H9 (cell line): ENCODE measurements at regions not wholly inside any gene's neighbourhood (a gene's known extent, or its start where the extent isn't known, plus 50 kb on each side); places are given as distances from the start of the nearest gene placed in this dataset.

Experiments used
- DNase-seq: peaks from one replicate; pipeline ENCODE4 v3.0.0-alpha.2; 2017
- H2AFZ ChIP-seq: one replicate; pipeline ENCODE4 v1.6.1; 2013; ENCODE audit warnings: mild to moderate bottlenecking, low read length, control low read depth, moderate library complexity
- H2AK5ac ChIP-seq: 2 replicates; pipeline ENCODE4 v1.6.1; 2013; ENCODE audit warnings: low read length, control low read depth, mixed read lengths; ENCODE audit not compliant: insufficient read length
- H2BK120ac ChIP-seq: one replicate; pipeline ENCODE4 v1.6.1; 2013; ENCODE audit warnings: low read depth, mild to moderate bottlenecking, low read length, control low read depth, inconsistent platforms; ENCODE audit not compliant: poor library complexity, severe bottlenecking
- H2BK12ac ChIP-seq: 2 replicates; pipeline ENCODE4 v1.6.1; 2013; ENCODE audit warnings: low read length, control low read depth, mixed read lengths, low read depth; ENCODE audit not compliant: insufficient read length
- H2BK15ac ChIP-seq: 2 replicates; pipeline ENCODE4 v1.6.1; 2013; ENCODE audit warnings: low read depth, low read length, control low read depth
- H2BK20ac ChIP-seq: one replicate; pipeline ENCODE4 v1.6.1; 2013; ENCODE audit warnings: low read depth, mild to moderate bottlenecking, low read length, control low read depth, inconsistent platforms; ENCODE audit not compliant: poor library complexity, severe bottlenecking
- H2BK5ac ChIP-seq: 2 replicates; pipeline ENCODE4 v1.6.1; 2013; ENCODE audit warnings: low read length, control low read depth, mixed read lengths; ENCODE audit not compliant: insufficient read length
- H3K14ac ChIP-seq: 2 replicates; pipeline ENCODE4 v1.6.1; 2013; ENCODE audit warnings: low read length, control low read depth; ENCODE audit not compliant: insufficient read depth
- H3K18ac ChIP-seq: 2 replicates; pipeline ENCODE4 v1.6.1; 2013; ENCODE audit warnings: low read depth, mild to moderate bottlenecking, mixed read lengths, low read length, control low read depth; ENCODE audit not compliant: insufficient read length
- H3K23ac ChIP-seq: 2 replicates; pipeline ENCODE4 v1.6.1; 2013; ENCODE audit warnings: low read length, control low read depth, mixed read lengths, low read depth; ENCODE audit not compliant: insufficient read length
- H3K23me2 ChIP-seq: 2 replicates; pipeline ENCODE4 v1.6.1; 2013; ENCODE audit warnings: low read depth, mild to moderate bottlenecking, mixed read lengths, low read length, control low read depth; ENCODE audit not compliant: insufficient read length, poor library complexity, severe bottlenecking
- H3K27ac ChIP-seq: 2 replicates; pipeline ENCODE4 v1.5.1; 2013; ENCODE audit warnings: low read length, control low read depth, mixed read lengths, low read depth; ENCODE audit not compliant: insufficient read length
- H3K27me3 ChIP-seq: 2 replicates; pipeline ENCODE4 v1.6.1; 2013; ENCODE audit warnings: low read length, control low read depth, inconsistent platforms; ENCODE audit not compliant: insufficient read depth
- H3K4ac ChIP-seq: 2 replicates; pipeline ENCODE4 v1.6.1; 2013; ENCODE audit warnings: low read depth, mild to moderate bottlenecking, control low read depth, inconsistent platforms, low read length, moderate library complexity
- H3K4me1 ChIP-seq: 2 replicates; pipeline ENCODE4 v1.6.1; 2013; ENCODE audit warnings: low read length, control low read depth, inconsistent platforms; ENCODE audit not compliant: insufficient read depth
- H3K4me2 ChIP-seq: 2 replicates; pipeline ENCODE4 v1.6.1; 2013; ENCODE audit warnings: low read length, control low read depth, mixed read lengths; ENCODE audit not compliant: insufficient read length, insufficient read depth
- H3K56ac ChIP-seq: 2 replicates; pipeline ENCODE4 v1.6.1; 2013; ENCODE audit warnings: low read depth, mild to moderate bottlenecking, mixed read lengths, low read length, control low read depth; ENCODE audit not compliant: insufficient read length
- H3K79me1 ChIP-seq: 2 replicates; pipeline ENCODE4 v1.6.1; 2013; ENCODE audit warnings: low read depth, mild to moderate bottlenecking, moderate library complexity, low read length, control low read depth, inconsistent platforms; ENCODE audit not compliant: insufficient read depth, poor library complexity, severe bottlenecking
- H3K79me2 ChIP-seq: 2 replicates; pipeline ENCODE4 v1.6.1; 2013; ENCODE audit warnings: low read length, control low read depth, inconsistent platforms; ENCODE audit not compliant: insufficient read depth
- H3K9ac ChIP-seq: 2 replicates; pipeline ENCODE4 v1.6.1; 2013; ENCODE audit warnings: low read length, control low read depth, mixed read lengths; ENCODE audit not compliant: insufficient read length; ENCODE audit errors: extremely low read depth
- H3K9me3 ChIP-seq: one replicate; pipeline ENCODE4 v1.6.1; 2013; ENCODE audit warnings: low read depth, low read length, inconsistent platforms; ENCODE audit not compliant: control insufficient read depth
- H3T11ph ChIP-seq: one replicate; pipeline ENCODE4 v1.6.1; 2013; ENCODE audit warnings: mild to moderate bottlenecking, low read length, control low read depth, inconsistent platforms
- H4K20me1 ChIP-seq: one replicate; pipeline ENCODE4 v1.6.1; 2013; ENCODE audit not compliant: control insufficient read depth, insufficient read length, insufficient read depth
- H4K5ac ChIP-seq: 2 replicates; pipeline ENCODE4 v1.6.1; 2013; ENCODE audit warnings: low read depth, mild to moderate bottlenecking, mixed read lengths, low read length, control low read depth; ENCODE audit not compliant: insufficient read length
- H4K8ac ChIP-seq: replicated peaks from 2 replicates; pipeline ENCODE4 v1.6.1; 2013; ENCODE audit warnings: low read length, control low read depth, mixed read lengths, low read depth; ENCODE audit not compliant: insufficient read length
- H4K91ac ChIP-seq: 2 replicates; pipeline ENCODE4 v1.6.1; 2013; ENCODE audit warnings: low read depth, mild to moderate bottlenecking, moderate library complexity, mixed read lengths, low read length, control low read depth; ENCODE audit not compliant: insufficient read length
- H3K27ac Mint-ChIP-seq, 3 experiments: 2 replicates in 2 of 3; 3 replicates in 1 of 3; pipeline ENCODE4 v1.8.0; 2020 to 2021; ENCODE audit warnings: mixed read lengths in 3 of 3, mild to moderate bottlenecking in 1 of 3, moderate library complexity in 1 of 3
- H3K27me3 Mint-ChIP-seq: 2 replicates; pipeline ENCODE4 v1.8.0; 2021; ENCODE audit warnings: low read depth, mild to moderate bottlenecking, moderate library complexity, mixed read lengths
- H3K36me3 Mint-ChIP-seq, 3 experiments: 2 replicates in 2 of 3; 3 replicates in 1 of 3; pipeline ENCODE4 v1.8.0; 2020 to 2021; ENCODE audit warnings: low read depth in 3 of 3, mixed read lengths in 3 of 3; ENCODE audit not compliant: insufficient read depth in 1 of 3
- H3K4me1 Mint-ChIP-seq, 2 experiments: 2 replicates each; pipeline ENCODE4 v1.8.0; 2020; ENCODE audit warnings: mixed read lengths in 2 of 2
- H3K4me3 Mint-ChIP-seq, 2 experiments: 2 replicates in 1 of 2; 3 replicates in 1 of 2; pipeline ENCODE4 v1.8.0; 2020 to 2021; ENCODE audit warnings: mild to moderate bottlenecking in 2 of 2, mixed read lengths in 2 of 2, moderate library complexity in 1 of 2
- H3K9me3 Mint-ChIP-seq, 2 experiments: 2 replicates in 1 of 2; 3 replicates in 1 of 2; pipeline ENCODE4 v1.8.0; 2020; ENCODE audit warnings: mild to moderate bottlenecking in 2 of 2, mixed read lengths in 2 of 2, moderate library complexity in 1 of 2
- WGBS: extraction: QIAGEN DNeasy Blood & Tissue Kit; methylation state at CpG from one replicate; pipeline ENCODE4 v1.1.7; 2013; ENCODE audit warnings: missing lambda C conversion rate, low lambda C conversion rate, mixed read lengths; ENCODE audit not compliant: insufficient read length; ENCODE audit errors: extremely low coverage; 5-methylcytosine and 5-hydroxymethylcytosine counted together
- TF ChIP-seq, protein P1 (sequence below): fragments of 200-600 bp; sonication (generic); conservative IDR thresholded peaks from 3 replicates; pipeline ENCODE4 v1.8.0; 2021; ENCODE audit warnings: antibody characterized with exemption, mild to moderate bottlenecking

DNA sequence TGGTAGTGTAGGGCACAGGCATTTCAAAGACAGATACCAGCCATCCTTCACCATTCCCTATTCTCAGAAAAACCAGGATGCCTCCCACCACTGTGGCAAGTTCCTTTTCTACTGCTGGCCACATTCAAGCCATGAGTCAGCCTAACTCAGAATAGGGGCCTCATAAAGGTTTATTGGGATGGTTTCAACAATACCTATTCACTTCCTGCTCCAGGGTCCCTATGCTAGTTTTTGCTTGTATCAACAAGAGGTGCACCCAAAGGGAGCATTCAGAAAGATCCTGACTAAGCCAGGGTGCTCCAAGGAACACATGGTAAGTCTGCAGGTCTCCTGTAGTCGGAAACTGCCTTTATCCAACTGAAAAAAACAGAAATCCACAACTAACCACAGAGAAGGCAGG is 76.9 kb upstream of the EGR2 start:
- no peak overlapping the region for H3K18ac ChIP-seq
- H3K4me2 ChIP-seq = no peak overlapping the region
- H3K79me1 ChIP-seq = no peaks in the 10 kb centered on the region
- no peaks in the 10 kb centered on the region for H3K9me3 Mint-ChIP-seq
- H4K91ac ChIP-seq = no peak overlapping the region
- H2BK120ac ChIP-seq = no peak overlapping the region
- H4K8ac ChIP-seq = no peak overlapping the region
- H3K4me1 Mint-ChIP-seq = peaks cover 10 to 12% of the 10 kb centered on the region in 2 experiments
- no peak overlapping the region for H3K9ac ChIP-seq
- no peak overlapping the region for H2BK15ac ChIP-seq
- DNase-seq = no peak
- no peak overlapping the region for H2BK20ac ChIP-seq
- no peak overlapping the region for H3K27ac Mint-ChIP-seq
- H3K27ac ChIP-seq = no peak overlapping the region
- no peaks in the 10 kb centered on the region for H4K20me1 ChIP-seq
- H3K4me1 ChIP-seq = no peaks in the 10 kb centered on the region
- no peak overlapping the region for H2AK5ac ChIP-seq
- no peak overlapping the region for H2BK5ac ChIP-seq
- H3K9me3 ChIP-seq = no peaks in the 10 kb centered on the region
- TF ChIP-seq, protein P1, sequence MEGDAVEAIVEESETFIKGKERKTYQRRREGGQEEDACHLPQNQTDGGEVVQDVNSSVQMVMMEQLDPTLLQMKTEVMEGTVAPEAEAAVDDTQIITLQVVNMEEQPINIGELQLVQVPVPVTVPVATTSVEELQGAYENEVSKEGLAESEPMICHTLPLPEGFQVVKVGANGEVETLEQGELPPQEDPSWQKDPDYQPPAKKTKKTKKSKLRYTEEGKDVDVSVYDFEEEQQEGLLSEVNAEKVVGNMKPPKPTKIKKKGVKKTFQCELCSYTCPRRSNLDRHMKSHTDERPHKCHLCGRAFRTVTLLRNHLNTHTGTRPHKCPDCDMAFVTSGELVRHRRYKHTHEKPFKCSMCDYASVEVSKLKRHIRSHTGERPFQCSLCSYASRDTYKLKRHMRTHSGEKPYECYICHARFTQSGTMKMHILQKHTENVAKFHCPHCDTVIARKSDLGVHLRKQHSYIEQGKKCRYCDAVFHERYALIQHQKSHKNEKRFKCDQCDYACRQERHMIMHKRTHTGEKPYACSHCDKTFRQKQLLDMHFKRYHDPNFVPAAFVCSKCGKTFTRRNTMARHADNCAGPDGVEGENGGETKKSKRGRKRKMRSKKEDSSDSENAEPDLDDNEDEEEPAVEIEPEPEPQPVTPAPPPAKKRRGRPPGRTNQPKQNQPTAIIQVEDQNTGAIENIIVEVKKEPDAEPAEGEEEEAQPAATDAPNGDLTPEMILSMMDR = no peak
- H3K79me2 ChIP-seq = no peaks in the 10 kb centered on the region
- no peak overlapping the region for H3K56ac ChIP-seq
- no peak overlapping the region for H3K4ac ChIP-seq
- H3K4me3 Mint-ChIP-seq = no peak overlapping the region
- no peak overlapping the region for H4K5ac ChIP-seq
- H3K23me2 ChIP-seq = no peaks in the 10 kb centered on the region
- no peak overlapping the region for H3T11ph ChIP-seq
- H3K27me3 Mint-ChIP-seq = no peaks in the 10 kb centered on the region
- H3K23ac ChIP-seq = no peak overlapping the region
- no peak overlapping the region for H3K14ac ChIP-seq
- no CpG with 5 or more reads among the region's 1 CpG for WGBS
- H2BK12ac ChIP-seq = no peak overlapping the region
- no peaks in the 10 kb centered on the region for H3K27me3 ChIP-seq
- H2AFZ ChIP-seq = no peak overlapping the region
- no peaks in the 10 kb centered on the region for H3K36me3 Mint-ChIP-seq
